ENCODE measurements at regions not wholly inside any gene's neighbourhood (a gene's known extent, or its start where the extent isn't known, plus 50 kb on each side); places are given as distances from the start of the nearest gene placed in this dataset.

- no peak for TF ChIP-seq CTCF (conservative IDR thresholded peaks at IDR 0.05; ENCODE audit: low read depth)
- no peak for DNase-seq (ENCODE audit: low spot score)
- no peak overlapping the region for H3K27ac ChIP-seq
- CTCF ChIA-PET, result no interaction called here
- POLR2A ChIA-PET (ENCODE audit: low non-redundant PET), result no interaction called here
These were observed 344.6 kb upstream of the SPOCK3 start for GRCh38 chr4:167578906-167579305.

GRCh38 chr4:167581449-167581965 lies 347.2 kb upstream of the SPOCK3 start:
- ChIA-PET CTCF (no interaction called here), POLR2A (ENCODE audit: low non-redundant PET) (no interaction called here)
- no peak overlapping the region for H3K27ac ChIP-seq
- no peak for DNase-seq (ENCODE audit: low spot score)
- TF ChIP-seq CTCF (conservative IDR thresholded peaks at IDR 0.05; ENCODE audit: low read depth), result no peak

GRCh38 chr4:167587361-167587760 lies 353.1 kb upstream of the SPOCK3 start:
- ChIA-PET POLR2A (ENCODE audit: low non-redundant PET) (no interaction called here), CTCF (interaction anchor here (0.6 kb wide), 2 partner anchors 14 to 620 kb away, joined by 3 read pairs; no protein-coding TSS in a partner anchor)
- DNase-seq (ENCODE audit: low spot score), result no peak
- H3K27ac ChIP-seq, result no peak overlapping the region
- no peak for TF ChIP-seq CTCF (conservative IDR thresholded peaks at IDR 0.05; ENCODE audit: low read depth)

GRCh38 chr4:167595898-167596297 lies 361.6 kb upstream of the SPOCK3 start:
- H3K27ac ChIP-seq, result no peak overlapping the region
- no peak for DNase-seq (ENCODE audit: low spot score)
- TF ChIP-seq CTCF (conservative IDR thresholded peaks at IDR 0.05; ENCODE audit: low read depth), result no peak
- ChIA-PET POLR2A (ENCODE audit: low non-redundant PET) (no interaction called here), CTCF (no interaction called here)

GRCh38 chr4:167602157-167602556 lies 367.9 kb upstream of the SPOCK3 start:
- no peak for TF ChIP-seq CTCF (conservative IDR thresholded peaks at IDR 0.05; ENCODE audit: low read depth)
- CTCF ChIA-PET, result interaction anchor here (1.1 kb wide), 1 partner anchor 21 kb away, joined by 5 read pairs; no protein-coding TSS in a partner anchor
- POLR2A ChIA-PET (ENCODE audit: low non-redundant PET), result no interaction called here
- H3K27ac ChIP-seq, result no peak overlapping the region
- DNase-seq (ENCODE audit: low spot score), result peak; percentile 19

GRCh38 chr4:167606551-167606950 lies 372.3 kb upstream of the SPOCK3 start:
- ChIA-PET CTCF (interaction anchor here (1.3 kb wide), 1 partner anchor 16 kb away, joined by 3 read pairs; no protein-coding TSS in a partner anchor), POLR2A (ENCODE audit: low non-redundant PET) (no interaction called here)
- H3K27ac ChIP-seq, result no peak overlapping the region
- TF ChIP-seq CTCF (conservative IDR thresholded peaks at IDR 0.05; ENCODE audit: low read depth), result no peak
- DNase-seq (ENCODE audit: low spot score), result no peak
